GM12874 (cell line): ENCODE measurements at regions not wholly inside any gene's neighbourhood (a gene's known extent, or its start where the extent isn't known, plus 50 kb on each side); places are given as distances from the start of the nearest gene placed in this dataset.

ENCODE experiments used
- TF ChIP-seq, protein P1 (sequence below): IDR thresholded peaks from 2 replicates; pipeline ENCODE4 v1.5.1; 2011; ENCODE audit warnings: low read depth, mild to moderate bottlenecking, control low read depth, low read length, moderate library complexity; ENCODE audit not compliant: insufficient read depth

DNA sequence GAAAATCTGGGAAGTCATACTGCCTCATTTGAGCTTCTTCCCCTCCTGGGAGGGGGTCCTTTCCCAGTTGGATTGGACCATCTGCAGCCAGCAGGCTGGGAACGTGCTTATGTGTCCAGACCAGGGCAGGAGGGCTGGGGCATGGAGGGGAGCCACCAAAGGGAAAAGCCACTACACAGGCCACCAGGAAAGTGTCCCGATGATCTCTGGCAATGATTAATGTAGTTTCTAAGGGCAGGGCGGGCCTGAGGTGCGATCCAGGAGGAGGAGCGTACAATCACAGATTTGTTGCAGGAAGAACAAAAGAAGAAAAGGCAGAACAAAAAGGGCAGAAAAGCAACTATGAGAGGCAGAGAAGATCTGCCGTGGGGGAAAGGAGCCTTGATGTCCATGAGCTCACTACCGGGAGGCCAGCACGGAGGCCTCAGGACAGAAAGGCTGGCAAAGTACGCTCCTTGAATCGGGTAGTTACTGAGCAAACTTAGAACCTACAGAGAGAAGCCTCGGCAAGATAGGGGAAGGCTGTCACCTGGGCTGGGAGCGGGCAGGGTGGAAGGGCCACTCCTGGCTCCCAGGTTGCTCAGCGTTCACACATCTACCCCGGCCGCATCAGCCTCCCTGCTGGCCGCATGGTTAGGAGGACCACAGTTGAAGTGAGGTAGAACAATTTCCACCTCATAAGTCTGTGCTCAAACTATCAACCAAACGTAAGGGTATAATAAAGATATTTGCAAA lies 79.5 kb upstream of the PCSK6 start:
- TF ChIP-seq, protein P1, sequence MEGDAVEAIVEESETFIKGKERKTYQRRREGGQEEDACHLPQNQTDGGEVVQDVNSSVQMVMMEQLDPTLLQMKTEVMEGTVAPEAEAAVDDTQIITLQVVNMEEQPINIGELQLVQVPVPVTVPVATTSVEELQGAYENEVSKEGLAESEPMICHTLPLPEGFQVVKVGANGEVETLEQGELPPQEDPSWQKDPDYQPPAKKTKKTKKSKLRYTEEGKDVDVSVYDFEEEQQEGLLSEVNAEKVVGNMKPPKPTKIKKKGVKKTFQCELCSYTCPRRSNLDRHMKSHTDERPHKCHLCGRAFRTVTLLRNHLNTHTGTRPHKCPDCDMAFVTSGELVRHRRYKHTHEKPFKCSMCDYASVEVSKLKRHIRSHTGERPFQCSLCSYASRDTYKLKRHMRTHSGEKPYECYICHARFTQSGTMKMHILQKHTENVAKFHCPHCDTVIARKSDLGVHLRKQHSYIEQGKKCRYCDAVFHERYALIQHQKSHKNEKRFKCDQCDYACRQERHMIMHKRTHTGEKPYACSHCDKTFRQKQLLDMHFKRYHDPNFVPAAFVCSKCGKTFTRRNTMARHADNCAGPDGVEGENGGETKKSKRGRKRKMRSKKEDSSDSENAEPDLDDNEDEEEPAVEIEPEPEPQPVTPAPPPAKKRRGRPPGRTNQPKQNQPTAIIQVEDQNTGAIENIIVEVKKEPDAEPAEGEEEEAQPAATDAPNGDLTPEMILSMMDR, result no peak

DNA sequence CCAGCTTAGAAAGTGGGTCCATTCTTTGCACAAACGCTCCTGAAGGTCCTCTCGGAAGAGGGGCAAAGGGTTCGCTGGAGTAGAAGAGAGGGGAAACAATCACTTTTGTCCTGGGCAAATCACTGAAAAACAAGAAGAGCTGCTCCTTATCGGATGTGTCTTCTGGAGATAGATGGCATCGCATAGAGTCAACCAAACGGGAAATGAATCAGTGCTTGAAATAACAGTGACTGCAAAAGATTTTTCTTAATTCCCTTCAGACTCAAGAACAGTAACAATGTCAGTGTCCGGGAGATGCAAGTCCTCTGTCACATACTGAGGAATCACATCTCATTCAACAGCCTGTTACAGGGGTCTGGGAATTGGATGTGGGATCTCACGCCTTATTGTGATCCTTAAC lies 78.8 kb upstream of the PCSK6 start:
- TF ChIP-seq, protein P1, result no peak

DNA sequence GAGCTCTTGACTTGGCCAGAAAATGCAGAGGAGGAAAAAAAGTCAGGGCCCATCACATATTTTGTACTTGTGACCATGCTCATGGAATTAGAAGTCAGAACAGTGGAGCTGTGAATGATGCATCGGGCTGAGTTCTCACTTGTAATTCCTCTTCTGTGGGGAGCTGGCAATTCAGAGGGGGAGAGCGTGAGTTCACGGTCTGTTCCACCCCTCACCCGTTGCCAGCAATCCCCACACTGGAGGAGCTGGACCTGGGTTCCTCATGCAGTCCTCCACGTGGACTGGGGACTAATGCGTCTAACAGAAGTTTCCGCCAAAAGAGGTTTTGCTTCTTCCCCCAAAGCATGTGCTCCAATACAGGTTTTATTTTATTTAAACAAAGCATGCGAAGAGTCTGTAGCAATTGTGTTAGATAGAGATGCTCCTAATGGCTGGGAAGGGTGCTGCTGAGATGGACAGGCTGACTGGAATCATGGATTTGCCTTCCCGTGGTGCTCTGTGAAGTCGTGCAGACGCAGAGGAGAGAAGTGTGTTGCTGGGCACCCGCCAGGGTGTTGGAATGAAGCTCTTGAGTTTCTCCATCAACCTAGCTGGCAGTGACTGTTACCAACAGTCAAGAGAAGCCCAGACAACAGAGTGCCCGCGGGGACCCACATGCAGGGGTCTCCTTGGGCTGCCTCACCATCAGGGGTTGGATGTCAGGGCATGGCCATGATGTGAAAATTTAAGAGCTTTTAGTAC lies 77.4 kb upstream of the PCSK6 start:
- TF ChIP-seq, protein P1, result no peak

DNA sequence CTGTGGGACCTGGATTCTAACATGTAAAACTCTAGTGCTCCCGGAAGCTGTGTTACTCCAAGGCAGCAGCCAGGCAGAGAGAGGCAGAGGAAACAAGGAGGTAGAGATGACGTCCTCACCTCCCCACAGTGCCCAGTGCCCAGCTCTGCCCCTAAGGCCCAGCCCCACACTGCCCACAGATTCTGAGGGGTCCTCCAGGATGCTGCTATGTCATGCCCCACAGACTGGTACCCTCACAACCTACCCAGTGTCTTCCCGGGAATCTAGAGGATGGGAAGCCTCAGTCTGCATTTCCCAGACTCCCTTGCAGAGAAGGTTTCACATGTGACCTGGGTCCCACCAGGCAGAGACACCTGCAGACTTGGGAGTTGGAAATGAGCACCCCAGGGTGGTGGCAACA lies 75.9 kb upstream of the PCSK6 start:
- TF ChIP-seq, protein P1, result no peak

DNA sequence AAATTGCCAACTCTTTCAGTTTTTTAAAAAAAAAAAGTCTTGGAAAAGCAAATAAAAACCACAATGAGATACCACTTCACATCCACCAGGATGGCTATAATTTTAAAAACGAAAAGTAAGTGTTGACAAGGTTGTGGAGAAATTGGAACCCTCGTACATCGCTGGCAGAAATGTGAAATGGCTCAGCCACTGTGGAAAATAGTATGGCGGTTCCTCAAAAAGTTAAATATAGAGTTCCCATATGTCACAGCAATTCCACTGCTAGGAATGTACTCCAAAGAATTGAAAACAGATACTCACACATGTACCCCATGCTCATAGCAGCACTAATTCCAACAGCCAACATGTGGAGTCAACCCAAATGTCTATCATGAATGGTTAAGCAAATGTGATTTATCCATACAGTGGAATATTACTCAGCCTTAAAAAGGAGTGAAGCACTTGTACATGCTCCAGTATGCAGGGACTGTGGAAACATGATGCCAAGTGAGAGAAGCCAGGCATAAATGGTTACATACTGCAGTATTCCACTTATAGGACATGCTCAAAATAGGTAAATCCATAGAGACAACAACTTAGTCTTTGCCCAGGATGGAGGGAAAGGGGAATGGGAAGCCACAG lies 73.8 kb upstream of the PCSK6 start:
- TF ChIP-seq, protein P1, result no peak

DNA sequence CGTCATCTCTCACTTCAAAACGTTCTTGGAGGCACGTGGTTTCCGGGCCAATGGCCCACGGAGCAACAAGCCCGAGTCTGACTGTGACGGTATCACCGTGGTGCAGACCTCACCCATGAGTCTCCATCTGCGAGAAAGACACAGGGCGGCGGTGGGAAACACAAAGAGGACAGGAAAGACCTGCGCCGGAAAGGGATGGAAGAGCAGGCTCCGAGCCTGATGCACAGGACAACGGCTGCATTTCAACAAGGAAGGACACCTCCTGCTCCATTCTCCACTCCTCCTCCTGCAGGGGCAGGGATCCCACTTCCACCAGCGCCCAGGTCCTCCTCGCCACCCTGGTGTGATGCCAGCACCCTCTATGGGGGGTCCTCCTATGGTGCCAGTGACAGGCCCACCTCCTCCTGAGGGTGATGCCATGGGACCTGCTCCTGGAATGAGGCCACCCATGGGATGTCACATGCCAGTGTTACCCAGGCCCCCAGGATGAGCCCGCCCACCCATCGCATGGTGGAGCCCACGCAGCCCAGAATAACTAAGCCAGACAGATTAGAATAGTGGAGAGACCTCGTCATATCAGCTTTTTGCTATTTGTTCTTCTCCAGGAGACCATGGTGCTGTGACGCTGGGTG lies 73.0 kb upstream of the PCSK6 start:
- TF ChIP-seq, protein P1, result no peak

DNA sequence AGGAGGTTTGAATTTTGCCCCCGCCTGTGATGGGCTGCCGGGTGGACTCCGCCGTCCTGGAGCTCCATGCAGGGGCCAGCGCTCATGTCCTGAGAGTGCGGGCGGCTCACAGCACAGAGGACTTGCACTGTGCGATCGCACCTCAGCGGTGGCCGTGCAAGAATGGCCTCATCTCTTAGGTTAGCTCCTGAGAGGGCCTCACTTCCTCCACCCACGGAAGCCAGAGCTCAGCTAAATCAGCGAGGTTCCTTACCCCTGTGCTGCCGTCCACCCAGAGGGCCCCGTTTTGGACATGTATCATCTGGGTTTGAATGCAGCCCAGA lies 72.0 kb upstream of the PCSK6 start:
- TF ChIP-seq, protein P1, result no peak
